H1 (cell line): ENCODE measurements at regions not wholly inside any gene's neighbourhood (a gene's known extent, or its start where the extent isn't known, plus 50 kb on each side); places are given as distances from the start of the nearest gene placed in this dataset.

Experiments used
- CTCF ChIA-PET: fragments of 300-600 bp; sonication (Branson Sonifier 250); formaldehyde crosslinking; loops from one replicate; lab custom pipeline; 2021; ENCODE audit not compliant: partially characterized antibody; lab: Charles Lee
- POLR2A ChIA-PET: fragments of 300-600 bp; sonication (Branson Sonifier 250); formaldehyde crosslinking; loops from one replicate; lab custom pipeline; 2021; ENCODE audit warnings: inconsistent platforms; ENCODE audit not compliant: partially characterized antibody; lab: Charles Lee
- DNase-seq, 2 experiments: peaks; one replicate each; pipeline versions ENCODE4 v3.0.0 to v3.0.0-alpha.2; 2010 to 2022; ENCODE audit warnings: low spot score in 2 of 2, low read depth in 1 of 2, mixed read lengths in 1 of 2
- FAIRE-seq: peaks from 2 replicates; lab custom pipeline; 2011; peaks lifted over from hg19 to GRCh38; lab: Jason Lieb, UNC
- H2AFZ ChIP-seq: 2 replicates; pipeline ENCODE4 v1.8.1; 2012; ENCODE audit warnings: low read length, inconsistent platforms
- H2AK5ac ChIP-seq: 2 replicates; pipeline ENCODE4 v1.6.1; 2013; ENCODE audit warnings: low read depth, low read length
- H2BK120ac ChIP-seq: replicated peaks from 2 replicates; pipeline ENCODE3; 2013; ENCODE audit warnings: low read depth, low read length, inconsistent platforms
- H2BK12ac ChIP-seq: 2 replicates; pipeline ENCODE4 v1.6.1; 2013; ENCODE audit warnings: low read depth, low read length
- H2BK15ac ChIP-seq: 2 replicates; pipeline ENCODE4 v1.6.1; 2013; ENCODE audit warnings: low read length
- H2BK20ac ChIP-seq: 2 replicates; pipeline ENCODE4 v1.6.1; 2013; ENCODE audit warnings: low read length
- H2BK5ac ChIP-seq: 2 replicates; pipeline ENCODE4 v1.6.1; 2013; ENCODE audit warnings: low read depth, low read length
- H3K14ac ChIP-seq: 2 replicates; pipeline ENCODE4 v1.6.1; 2013; ENCODE audit warnings: inconsistent platforms; ENCODE audit not compliant: insufficient read length
- H3K18ac ChIP-seq: 2 replicates; pipeline ENCODE4 v1.6.1; 2013; ENCODE audit warnings: low read length; ENCODE audit errors: extremely low read depth
- H3K23ac ChIP-seq: 2 replicates; pipeline ENCODE4 v1.6.1; 2013; ENCODE audit warnings: inconsistent platforms; ENCODE audit not compliant: insufficient read length
- H3K23me2 ChIP-seq: 2 replicates; pipeline ENCODE4 v1.6.1; 2013; ENCODE audit warnings: low read depth, low read length
- H3K27ac ChIP-seq: 2 replicates; pipeline ENCODE4 v1.6.1; 2011; ENCODE audit warnings: low read depth, low read length, inconsistent platforms
- H3K27me3 ChIP-seq, 4 experiments: replicated peaks in 1 of 4; 1 replicate in 1 of 4; 2 replicates in 3 of 4; pipeline versions ENCODE4 v1.6.1 to v1.8.1; 2011 to 2013; ENCODE audit warnings: low read length in 3 of 4, mild to moderate bottlenecking in 3 of 4, inconsistent platforms in 2 of 4, mixed read lengths in 2 of 4, moderate library complexity in 1 of 4; ENCODE audit not compliant: control insufficient read depth in 3 of 4, insufficient read depth in 3 of 4; ENCODE audit errors: extremely low read depth in 1 of 4
- H3K36me3 ChIP-seq, 4 experiments: 2 replicates each; pipeline versions ENCODE4 v1.6.1 to v1.8.1; 2011 to 2013; ENCODE audit warnings: mild to moderate bottlenecking in 4 of 4, low read length in 3 of 4, moderate library complexity in 2 of 4, control low read depth in 1 of 4, inconsistent platforms in 1 of 4; ENCODE audit not compliant: insufficient read depth in 4 of 4, control insufficient read depth in 2 of 4
- H3K4ac ChIP-seq: replicated peaks from 2 replicates; pipeline ENCODE3; 2013; ENCODE audit warnings: low read length, low read depth, mixed read lengths, inconsistent platforms; ENCODE audit not compliant: insufficient read length
- H3K4me1 ChIP-seq, 4 experiments: replicated peaks in 1 of 4; 1 replicate in 1 of 4; 2 replicates in 3 of 4; pipeline versions ENCODE4 v1.6.1 to v1.8.1; 2011 to 2013; ENCODE audit warnings: low read length in 3 of 4, inconsistent platforms in 2 of 4, mixed read lengths in 1 of 4; ENCODE audit not compliant: insufficient read depth in 4 of 4, control insufficient read depth in 3 of 4
- H3K4me2 ChIP-seq, 2 experiments: 2 replicates each; pipeline versions ENCODE4 v1.6.1 to v1.8.1; 2011 to 2013; ENCODE audit warnings: low read depth in 2 of 2, low read length in 2 of 2, control low read depth in 1 of 2, inconsistent platforms in 1 of 2, mild to moderate bottlenecking in 1 of 2; ENCODE audit not compliant: insufficient read depth in 1 of 2
- H3K4me3 ChIP-seq, 4 experiments: fragments of 200-600, 300-600 bp in 1 of 4; sonication (generic), shearing (Covaris generic), sonication (Bioruptor Twin) in 1 of 4; 2 replicates each; pipeline versions ENCODE4 v1.5.1 to v1.8.1; 2011 to 2016; ENCODE audit warnings: low read length in 4 of 4, low read depth in 3 of 4, control low read depth in 2 of 4, inconsistent platforms in 2 of 4, mild to moderate bottlenecking in 2 of 4, mixed read lengths in 1 of 4, moderate library complexity in 1 of 4; ENCODE audit not compliant: insufficient read depth in 2 of 4; ENCODE audit errors: extremely low read depth in 1 of 4
- H3K56ac ChIP-seq: replicated peaks from 2 replicates; pipeline ENCODE3; 2013; ENCODE audit warnings: low read depth, mild to moderate bottlenecking, mixed read lengths, low read length, inconsistent platforms; ENCODE audit not compliant: insufficient read length
- H3K79me1 ChIP-seq: 2 replicates; pipeline ENCODE4 v1.6.1; 2013; ENCODE audit warnings: low read depth, low read length, control low read depth
- H3K79me2 ChIP-seq, 2 experiments: 2 replicates each; pipeline versions ENCODE4 v1.6.1 to v1.8.1; 2012 to 2013; ENCODE audit warnings: low read length in 2 of 2, mild to moderate bottlenecking in 2 of 2, inconsistent platforms in 1 of 2; ENCODE audit not compliant: insufficient read depth in 2 of 2, control insufficient read depth in 1 of 2
- H3K9ac ChIP-seq, 4 experiments: replicated peaks in 1 of 4; 1 replicate in 1 of 4; 2 replicates in 3 of 4; pipeline versions ENCODE4 v1.6.1 to v1.8.1; 2011 to 2013; ENCODE audit warnings: low read depth in 3 of 4, low read length in 3 of 4, control low read depth in 2 of 4, mild to moderate bottlenecking in 2 of 4, moderate library complexity in 2 of 4, inconsistent platforms in 1 of 4; ENCODE audit errors: extremely low read depth in 1 of 4
- H3K9me3 ChIP-seq, 2 experiments: 2 replicates each; pipeline versions ENCODE4 v1.6.1 to v1.8.1; 2012 to 2013; ENCODE audit warnings: mild to moderate bottlenecking in 2 of 2, moderate library complexity in 2 of 2, control low read depth in 1 of 2, inconsistent platforms in 1 of 2, low read depth in 1 of 2, low read length in 1 of 2, mixed read lengths in 1 of 2; ENCODE audit not compliant: insufficient read depth in 2 of 2
- H4K20me1 ChIP-seq, 2 experiments: replicated peaks in 1 of 2; 2 replicates each; pipeline versions ENCODE3 to v1.8.1; 2011 to 2013; ENCODE audit warnings: inconsistent platforms in 2 of 2, low read length in 2 of 2, mild to moderate bottlenecking in 1 of 2; ENCODE audit not compliant: insufficient read depth in 2 of 2, control insufficient read depth in 1 of 2
- H4K5ac ChIP-seq: 2 replicates; pipeline ENCODE4 v1.6.1; 2013; ENCODE audit warnings: low read length, low read depth, mixed read lengths, inconsistent platforms; ENCODE audit not compliant: insufficient read length
- H4K8ac ChIP-seq: 2 replicates; pipeline ENCODE4 v1.8.0; 2013; ENCODE audit warnings: mild to moderate bottlenecking, moderate library complexity, low read length, inconsistent platforms; ENCODE audit not compliant: insufficient read depth; ENCODE audit errors: extremely low read depth
- H4K91ac ChIP-seq: replicated peaks from 2 replicates; pipeline ENCODE3; 2013; ENCODE audit warnings: low read length, mixed read lengths, inconsistent platforms; ENCODE audit not compliant: insufficient read length
- CBX8 ChIP-seq: fragments of 300-800, 300-1000 bp; sonication (generic); IDR thresholded peaks from 2 replicates; pipeline ENCODE4 v1.7.1; 2016; ENCODE audit warnings: low read depth, low read length, borderline replicate concordance

DNA sequence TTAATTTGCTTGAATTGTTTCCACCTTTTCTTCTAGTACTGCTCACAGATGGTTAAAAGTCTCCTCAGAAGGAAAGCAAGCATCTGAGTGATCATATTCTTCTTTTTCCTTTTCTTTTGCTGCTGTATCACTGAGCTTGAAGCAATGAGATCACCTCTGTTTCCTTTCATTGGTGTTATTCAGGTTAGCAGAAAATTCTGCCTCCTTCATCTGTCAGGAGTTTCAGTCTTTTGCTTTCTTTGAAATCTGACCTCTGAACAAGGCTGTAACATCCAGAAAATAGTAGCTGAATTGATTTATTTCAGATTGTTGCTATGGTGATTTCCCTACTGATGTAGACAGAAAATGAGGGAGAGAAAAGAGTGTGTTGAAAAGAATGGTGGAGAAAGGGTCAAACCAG lies 343.0 kb downstream of the MFSD1 start:
- CTCF ChIA-PET = interaction anchor here (0.9 to 3.7 kb wide), 3 partner anchors 14 to 858 kb away, joined by 3 to 17 read pairs (median 4); no protein-coding TSS in a partner anchor
- POLR2A ChIA-PET = no interaction called here
- H3K23ac ChIP-seq = no peak overlapping the region
- H4K5ac ChIP-seq = no peak overlapping the region
- H3K4me2 ChIP-seq = no peak overlapping the region
- H3K27me3 ChIP-seq = no peaks in the 10 kb centered on the region
- no peak overlapping the region for H3K4me3 ChIP-seq
- no peaks in the 10 kb centered on the region for H3K4me1 ChIP-seq
- H4K8ac ChIP-seq = no peak overlapping the region
- no peak overlapping the region for H3K9ac ChIP-seq
- no peak overlapping the region for H2AFZ ChIP-seq
- no peak for TF ChIP-seq CBX8
- H4K91ac ChIP-seq = no peak overlapping the region
- no peaks in the 10 kb centered on the region for H3K23me2 ChIP-seq
- no peak overlapping the region for H3K18ac ChIP-seq
- DNase-seq = no peak
- no peaks in the 10 kb centered on the region; a peak in 1 of 4 replicates for H3K9me3 ChIP-seq
- H4K20me1 ChIP-seq = no peaks in the 10 kb centered on the region
- H2BK12ac ChIP-seq = no peak overlapping the region
- H3K79me2 ChIP-seq = no peaks in the 10 kb centered on the region
- H2BK120ac ChIP-seq = no peak overlapping the region
- no peak overlapping the region for H3K56ac ChIP-seq
- no peak for FAIRE-seq
- H2BK15ac ChIP-seq = no peak overlapping the region
- no peak overlapping the region for H2BK5ac ChIP-seq
- H3K79me1 ChIP-seq = no peaks in the 10 kb centered on the region
- H3K14ac ChIP-seq = no peak overlapping the region
- no peak overlapping the region for H3K4ac ChIP-seq
- no peak overlapping the region for H2BK20ac ChIP-seq
- no peaks in the 10 kb centered on the region for H3K36me3 ChIP-seq
- H2AK5ac ChIP-seq = no peak overlapping the region
- H3K27ac ChIP-seq = no peak overlapping the region
